HL-60 (cell line): ENCODE measurements at regions not wholly inside any gene's neighbourhood (a gene's known extent, or its start where the extent isn't known, plus 50 kb on each side); places are given as distances from the start of the nearest gene placed in this dataset.

Source experiments
- GABPA ChIP-seq: IDR thresholded peaks from 2 replicates; pipeline ENCODE4 v1.6.1; 2012; ENCODE audit warnings: low read depth
- POLR2AphosphoS5 ChIP-seq: IDR thresholded peaks from 2 replicates; pipeline ENCODE4 v1.6.1; 2012; ENCODE audit warnings: low read depth
- SPI1 ChIP-seq: IDR thresholded peaks from 2 replicates; pipeline ENCODE4 v1.6.1; 2012; ENCODE audit warnings: low read depth, mild to moderate bottlenecking, borderline replicate concordance
- TF ChIP-seq, protein P1 (sequence below): IDR thresholded peaks from 2 replicates; pipeline ENCODE4 v1.6.1; 2012; ENCODE audit warnings: low read depth; ENCODE audit not compliant: insufficient replicate concordance
- TF ChIP-seq, protein P2 (sequence below): IDR thresholded peaks from one replicate; pipeline ENCODE4 v1.5.1; 2011; ENCODE audit warnings: low read length, control low read depth, inconsistent platforms; ENCODE audit not compliant: insufficient read depth

DNA sequence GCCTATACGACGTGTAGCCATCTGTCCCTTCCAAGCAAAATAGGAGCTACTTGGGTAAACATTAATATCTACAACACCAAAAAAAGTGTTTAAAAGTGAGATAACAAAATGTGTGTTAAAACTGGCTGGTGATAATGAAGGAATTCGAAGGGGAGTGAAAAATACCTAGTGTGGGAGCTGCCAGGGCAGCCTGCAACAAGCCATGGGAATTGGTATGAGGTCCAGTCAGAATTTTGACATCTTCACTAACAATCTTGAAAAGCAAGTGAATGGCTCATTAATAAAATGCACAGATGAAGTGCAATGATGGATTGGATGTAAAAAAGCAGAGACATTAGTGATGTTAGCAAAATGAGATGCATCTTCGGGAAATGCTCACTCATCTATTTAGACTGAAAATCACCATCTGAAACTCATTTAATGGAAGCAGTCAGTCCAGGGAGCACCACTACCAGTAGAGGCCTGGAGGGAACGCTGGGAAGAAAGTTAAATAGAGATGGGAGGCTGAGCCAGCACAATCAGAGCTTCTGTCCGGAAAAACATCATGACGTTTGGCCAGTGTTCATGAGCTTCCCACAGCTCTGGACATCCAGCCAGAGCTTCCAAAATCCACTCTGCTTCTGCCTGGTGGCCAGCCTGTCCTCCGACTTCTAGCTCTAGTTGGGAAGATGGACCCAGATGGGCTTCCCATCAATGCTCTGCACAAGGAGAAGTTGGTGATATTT, 405.0 kb upstream of the TMTC1 start:
- TF ChIP-seq, protein P1, sequence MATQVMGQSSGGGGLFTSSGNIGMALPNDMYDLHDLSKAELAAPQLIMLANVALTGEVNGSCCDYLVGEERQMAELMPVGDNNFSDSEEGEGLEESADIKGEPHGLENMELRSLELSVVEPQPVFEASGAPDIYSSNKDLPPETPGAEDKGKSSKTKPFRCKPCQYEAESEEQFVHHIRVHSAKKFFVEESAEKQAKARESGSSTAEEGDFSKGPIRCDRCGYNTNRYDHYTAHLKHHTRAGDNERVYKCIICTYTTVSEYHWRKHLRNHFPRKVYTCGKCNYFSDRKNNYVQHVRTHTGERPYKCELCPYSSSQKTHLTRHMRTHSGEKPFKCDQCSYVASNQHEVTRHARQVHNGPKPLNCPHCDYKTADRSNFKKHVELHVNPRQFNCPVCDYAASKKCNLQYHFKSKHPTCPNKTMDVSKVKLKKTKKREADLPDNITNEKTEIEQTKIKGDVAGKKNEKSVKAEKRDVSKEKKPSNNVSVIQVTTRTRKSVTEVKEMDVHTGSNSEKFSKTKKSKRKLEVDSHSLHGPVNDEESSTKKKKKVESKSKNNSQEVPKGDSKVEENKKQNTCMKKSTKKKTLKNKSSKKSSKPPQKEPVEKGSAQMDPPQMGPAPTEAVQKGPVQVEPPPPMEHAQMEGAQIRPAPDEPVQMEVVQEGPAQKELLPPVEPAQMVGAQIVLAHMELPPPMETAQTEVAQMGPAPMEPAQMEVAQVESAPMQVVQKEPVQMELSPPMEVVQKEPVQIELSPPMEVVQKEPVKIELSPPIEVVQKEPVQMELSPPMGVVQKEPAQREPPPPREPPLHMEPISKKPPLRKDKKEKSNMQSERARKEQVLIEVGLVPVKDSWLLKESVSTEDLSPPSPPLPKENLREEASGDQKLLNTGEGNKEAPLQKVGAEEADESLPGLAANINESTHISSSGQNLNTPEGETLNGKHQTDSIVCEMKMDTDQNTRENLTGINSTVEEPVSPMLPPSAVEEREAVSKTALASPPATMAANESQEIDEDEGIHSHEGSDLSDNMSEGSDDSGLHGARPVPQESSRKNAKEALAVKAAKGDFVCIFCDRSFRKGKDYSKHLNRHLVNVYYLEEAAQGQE: no peak
- TF ChIP-seq, protein P2, sequence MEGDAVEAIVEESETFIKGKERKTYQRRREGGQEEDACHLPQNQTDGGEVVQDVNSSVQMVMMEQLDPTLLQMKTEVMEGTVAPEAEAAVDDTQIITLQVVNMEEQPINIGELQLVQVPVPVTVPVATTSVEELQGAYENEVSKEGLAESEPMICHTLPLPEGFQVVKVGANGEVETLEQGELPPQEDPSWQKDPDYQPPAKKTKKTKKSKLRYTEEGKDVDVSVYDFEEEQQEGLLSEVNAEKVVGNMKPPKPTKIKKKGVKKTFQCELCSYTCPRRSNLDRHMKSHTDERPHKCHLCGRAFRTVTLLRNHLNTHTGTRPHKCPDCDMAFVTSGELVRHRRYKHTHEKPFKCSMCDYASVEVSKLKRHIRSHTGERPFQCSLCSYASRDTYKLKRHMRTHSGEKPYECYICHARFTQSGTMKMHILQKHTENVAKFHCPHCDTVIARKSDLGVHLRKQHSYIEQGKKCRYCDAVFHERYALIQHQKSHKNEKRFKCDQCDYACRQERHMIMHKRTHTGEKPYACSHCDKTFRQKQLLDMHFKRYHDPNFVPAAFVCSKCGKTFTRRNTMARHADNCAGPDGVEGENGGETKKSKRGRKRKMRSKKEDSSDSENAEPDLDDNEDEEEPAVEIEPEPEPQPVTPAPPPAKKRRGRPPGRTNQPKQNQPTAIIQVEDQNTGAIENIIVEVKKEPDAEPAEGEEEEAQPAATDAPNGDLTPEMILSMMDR: no peak
- TF ChIP-seq POLR2AphosphoS5 (no peak), GABPA (no peak), SPI1 (no peak)
